ENCODE measurements at regions not wholly inside any gene's neighbourhood (a gene's known extent, or its start where the extent isn't known, plus 50 kb on each side); places are given as distances from the start of the nearest gene placed in this dataset.

DNA sequence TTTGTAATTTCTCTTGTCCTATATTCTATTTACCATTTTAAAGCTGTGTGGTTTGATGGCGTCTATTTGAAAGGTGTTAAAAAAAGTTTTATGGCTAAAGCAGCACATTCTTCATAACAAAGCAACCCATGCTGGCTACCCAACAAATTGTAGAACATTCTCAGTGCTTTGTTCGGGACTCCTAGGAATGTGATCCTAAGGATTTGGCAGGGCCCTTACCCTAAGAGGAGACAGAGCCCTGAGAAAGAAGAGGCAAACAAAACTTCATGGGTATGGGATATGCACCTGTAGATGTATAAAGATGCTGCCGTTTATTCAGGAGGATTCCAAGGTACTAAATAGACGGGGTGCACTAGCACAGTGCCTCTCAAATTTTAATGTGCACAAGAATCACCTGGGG, 370.8 kb upstream of the DIPK2B start:
- DNase-seq (ENCODE audit: low read depth, low spot score) (no peak), FAIRE-seq (no peak)
- H3K27me3 ChIP-seq (ENCODE audit: control insufficient read depth in 2 of 2, insufficient read depth in 2 of 2, low read length in 2 of 2), result no peaks in the 10 kb centered on the region
- no peaks in the 10 kb centered on the region for H3K79me2 ChIP-seq (ENCODE audit: control insufficient read depth, insufficient read depth, low read length)
- no TSS peak for BruUV-seq (replicated peaks)
- CTCF ChIA-PET, result no interaction called here
- no peak overlapping the region for H3K4me3 ChIP-seq (replicated peaks in 1 of 3; ENCODE audit: insufficient read depth in 1 of 3, low read depth in 1 of 3, low read length in 3 of 3)
- no peaks in the 10 kb centered on the region for H3K4me1 ChIP-seq (ENCODE audit: control insufficient read depth, extremely low read depth, insufficient read depth, low read length)
- dilution Hi-C loops (cut with MboI; ENCODE audit: extremely low pct_ligation_motif_present, low sequenced_read_pairs), result no loop called here
- H3K27ac ChIP-seq (ENCODE audit: insufficient read depth, low read depth, low read length), result no peak overlapping the region
- H4K20me1 ChIP-seq (replicated peaks; ENCODE audit: control insufficient read depth, extremely low read depth, insufficient read depth, low read length), result no peaks in the 10 kb centered on the region
- intact Hi-C loops (cut with micrococcal nuclease), result no loop called here
- TF ChIP-seq POLR2A (IDR thresholded peaks at IDR 0.05; ENCODE audit: low read depth, low read length) (no peak), POLR2AphosphoS5 (IDR thresholded peaks at IDR 0.05; ENCODE audit: insufficient read depth, low read depth, low read length) (no peak), CTCF (IDR thresholded peaks at IDR 0.05; ENCODE audit: extremely low read depth in 1 of 2, insufficient read depth in 1 of 2, low read depth in 1 of 2, low read length in 2 of 2) (no peak), JUN (IDR thresholded peaks at IDR 0.05; ENCODE audit: borderline replicate concordance, insufficient read depth, insufficient read length, low read depth) (no peak), EZH2 (IDR thresholded peaks at IDR 0.05; ENCODE audit: borderline replicate concordance, low read depth, low read length, severe bottlenecking) (no peak)
- H2AFZ ChIP-seq (ENCODE audit: low read depth, low read length), result no peak overlapping the region
- POLR2A ChIA-PET, result no interaction called here
- no peaks in the 10 kb centered on the region for H3K9me1 ChIP-seq (replicated peaks; ENCODE audit: control insufficient read depth, extremely low read depth, insufficient read depth, low read length)
- no peak overlapping the region for H3K9ac ChIP-seq (replicated peaks; ENCODE audit: extremely low read depth, insufficient read depth, low read length)
- no peaks in the 10 kb centered on the region for H3K36me3 ChIP-seq (ENCODE audit: control insufficient read depth in 2 of 2, extremely low read depth in 1 of 2, insufficient read depth in 2 of 2, low read length in 2 of 2)
- H3K9me3 ChIP-seq (replicated peaks; ENCODE audit: control insufficient read depth, insufficient read depth, low read length), result no peaks in the 10 kb centered on the region
- H3K4me2 ChIP-seq (ENCODE audit: insufficient read depth, low read length), result no peak overlapping the region

GRCh38 chrX:45566456-45566855, 365.8 kb upstream of the DIPK2B start:
- H3K36me3 ChIP-seq (ENCODE audit: control insufficient read depth in 2 of 2, extremely low read depth in 1 of 2, insufficient read depth in 2 of 2, low read length in 2 of 2), result no peaks in the 10 kb centered on the region
- H3K4me1 ChIP-seq (ENCODE audit: control insufficient read depth, extremely low read depth, insufficient read depth, low read length), result no peaks in the 10 kb centered on the region
- ChIA-PET CTCF (no interaction called here), POLR2A (no interaction called here)
- H3K27me3 ChIP-seq (ENCODE audit: control insufficient read depth in 2 of 2, insufficient read depth in 2 of 2, low read length in 2 of 2), result no peaks in the 10 kb centered on the region
- intact Hi-C loops (cut with micrococcal nuclease) (no loop called here), dilution Hi-C loops (cut with MboI; ENCODE audit: extremely low pct_ligation_motif_present, low sequenced_read_pairs) (no loop called here)
- FAIRE-seq (no peak), DNase-seq (ENCODE audit: low read depth, low spot score) (no peak)
- no peak overlapping the region for H2AFZ ChIP-seq (ENCODE audit: low read depth, low read length)
- H4K20me1 ChIP-seq (replicated peaks; ENCODE audit: control insufficient read depth, extremely low read depth, insufficient read depth, low read length), result no peaks in the 10 kb centered on the region
- no peak for TF ChIP-seq POLR2AphosphoS5 (IDR thresholded peaks at IDR 0.05; ENCODE audit: insufficient read depth, low read depth, low read length)
- TF ChIP-seq EZH2 (IDR thresholded peaks at IDR 0.05; ENCODE audit: borderline replicate concordance, low read depth, low read length, severe bottlenecking), result no peak
- no peak for TF ChIP-seq CTCF (IDR thresholded peaks at IDR 0.05; ENCODE audit: extremely low read depth in 1 of 2, insufficient read depth in 1 of 2, low read depth in 1 of 2, low read length in 2 of 2)
- no peak for TF ChIP-seq MYC (IDR thresholded peaks at IDR 0.05; ENCODE audit: low read depth, low read length)
- TF ChIP-seq JUN (IDR thresholded peaks at IDR 0.05; ENCODE audit: borderline replicate concordance, insufficient read depth, insufficient read length, low read depth), result no peak
- TF ChIP-seq FOS (IDR thresholded peaks at IDR 0.05; ENCODE audit: borderline replicate concordance, insufficient read depth, low read length), result no peak
- TF ChIP-seq POLR2A (IDR thresholded peaks at IDR 0.05; ENCODE audit: low read depth, low read length), result no peak
- TF ChIP-seq GATA2 (IDR thresholded peaks at IDR 0.05; ENCODE audit: insufficient read depth, insufficient read length, low read depth, low read length), result no peak
- TF ChIP-seq, protein P1, sequence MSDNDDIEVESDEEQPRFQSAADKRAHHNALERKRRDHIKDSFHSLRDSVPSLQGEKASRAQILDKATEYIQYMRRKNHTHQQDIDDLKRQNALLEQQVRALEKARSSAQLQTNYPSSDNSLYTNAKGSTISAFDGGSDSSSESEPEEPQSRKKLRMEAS (IDR thresholded peaks at IDR 0.05; ENCODE audit: insufficient read depth, insufficient read length), result no peak
- no peak overlapping the region for H3K4me3 ChIP-seq (replicated peaks in 1 of 3; ENCODE audit: insufficient read depth in 1 of 3, low read depth in 1 of 3, low read length in 3 of 3)
- no peak overlapping the region for H3K4me2 ChIP-seq (ENCODE audit: insufficient read depth, low read length)
- no peaks in the 10 kb centered on the region for H3K79me2 ChIP-seq (ENCODE audit: control insufficient read depth, insufficient read depth, low read length)
- no peak overlapping the region for H3K27ac ChIP-seq (ENCODE audit: insufficient read depth, low read depth, low read length)
- BruUV-seq (replicated peaks), result no TSS peak
- no peaks in the 10 kb centered on the region for H3K9me3 ChIP-seq (replicated peaks; ENCODE audit: control insufficient read depth, insufficient read depth, low read length)
- H3K9ac ChIP-seq (replicated peaks; ENCODE audit: extremely low read depth, insufficient read depth, low read length), result no peak overlapping the region
- no peaks in the 10 kb centered on the region for H3K9me1 ChIP-seq (replicated peaks; ENCODE audit: control insufficient read depth, extremely low read depth, insufficient read depth, low read length)
